PC-9 (cell line): ENCODE measurements at regions not wholly inside any gene's neighbourhood (a gene's known extent, or its start where the extent isn't known, plus 50 kb on each side); places are given as distances from the start of the nearest gene placed in this dataset.

Experiments used
- BruUV-seq: library from RNA; stranded (reverse); fragments of 400-500 nt; replicated peaks from 2 replicates; lab custom pipeline; 2021; lab: Mats Ljungman, UMichigan
- CTCF ChIA-PET: fragments of 300-600 bp; sonication (Branson Sonifier 250); formaldehyde crosslinking; loops from one replicate; lab custom pipeline; 2022; ENCODE audit warnings: antibody characterized with exemption; lab: Charles Lee
- POLR2A ChIA-PET: fragments of 300-600 bp; sonication (Branson Sonifier 250); formaldehyde crosslinking; loops from one replicate; lab custom pipeline; 2022; ENCODE audit warnings: antibody characterized with exemption; ENCODE audit not compliant: unreplicated experiment; lab: Charles Lee
- DNase-seq, 2 experiments: peaks; one replicate each; pipeline versions ENCODE4 v3.0.0 to v3.0.0-alpha.2; 2015 to 2022; ENCODE audit warnings: mixed read lengths in 1 of 2
- H2AFZ ChIP-seq: fragments of 200-600 bp; sonication (generic); 2 replicates; pipeline ENCODE4 v1.8.1; 2017; ENCODE audit warnings: antibody characterized with exemption
- H3F3A ChIP-seq: fragments of 200-600 bp; sonication (generic); 2 replicates; pipeline ENCODE4 v1.8.1; 2017; ENCODE audit warnings: antibody characterized with exemption, mild to moderate bottlenecking, low read depth; ENCODE audit not compliant: insufficient read depth
- H3K27ac ChIP-seq: fragments of 200-600 bp; sonication (generic); 2 replicates; pipeline ENCODE4 v1.6.1; 2016; ENCODE audit warnings: mixed run types
- H3K27me3 ChIP-seq: fragments of 200-600 bp; sonication (generic); 2 replicates; pipeline ENCODE4 v1.6.1; 2016; ENCODE audit warnings: low read depth, mixed run types; ENCODE audit not compliant: insufficient read depth
- H3K36me3 ChIP-seq: fragments of 200-600 bp; sonication (generic); 2 replicates; pipeline ENCODE4 v1.6.1; 2016; ENCODE audit warnings: low read depth, mixed run types
- H3K4me1 ChIP-seq: fragments of 200-600 bp; sonication (generic); replicated peaks from 2 replicates; pipeline ENCODE4 v1.6.1; 2016; ENCODE audit warnings: mixed run types; ENCODE audit not compliant: insufficient read depth
- H3K4me2 ChIP-seq: fragments of 200-600 bp; sonication (generic); 2 replicates; pipeline ENCODE4 v1.6.1; 2017; ENCODE audit warnings: mixed run types
- H3K4me3 ChIP-seq: fragments of 200-600 bp; sonication (generic); 2 replicates; pipeline ENCODE4 v1.6.1; 2016; ENCODE audit warnings: mixed run types
- H3K79me2 ChIP-seq: fragments of 200-600 bp; sonication (generic); 2 replicates; pipeline ENCODE4 v1.6.1; 2017; ENCODE audit warnings: low read depth, mixed run types
- H3K9me2 ChIP-seq: fragments of 200-600 bp; sonication (generic); 2 replicates; pipeline ENCODE4 v1.8.1; 2017; ENCODE audit warnings: mild to moderate bottlenecking; ENCODE audit not compliant: insufficient read depth
- H3K9me3 ChIP-seq: fragments of 200-600 bp; sonication (generic); 2 replicates; pipeline ENCODE4 v1.8.1; 2016; ENCODE audit warnings: low read depth; ENCODE audit not compliant: insufficient read depth
- H4K20me1 ChIP-seq: fragments of 200-600 bp; sonication (generic); 2 replicates; pipeline ENCODE4 v1.8.1; 2017; ENCODE audit not compliant: insufficient read depth
- EZH2 ChIP-seq: fragments of 200-600 bp; sonication (generic); IDR thresholded peaks from 2 replicates; pipeline ENCODE4 v1.8.0; 2017; ENCODE audit warnings: antibody characterized with exemption, low read depth
- intact Hi-C: fragments of 100-400 bp; cut with micrococcal nuclease; formaldehyde crosslinking; loops from one replicate; pipeline ENCODE4 v1.10.0; 2022; ENCODE audit not compliant: unreplicated experiment
- TF ChIP-seq, protein P1 (sequence below): fragments of 200-600 bp; sonication (generic); conservative IDR thresholded peaks from 2 replicates; pipeline ENCODE4 v1.6.1; 2017; ENCODE audit warnings: mixed run types, antibody characterized with exemption, mild to moderate bottlenecking, moderate library complexity

DNA sequence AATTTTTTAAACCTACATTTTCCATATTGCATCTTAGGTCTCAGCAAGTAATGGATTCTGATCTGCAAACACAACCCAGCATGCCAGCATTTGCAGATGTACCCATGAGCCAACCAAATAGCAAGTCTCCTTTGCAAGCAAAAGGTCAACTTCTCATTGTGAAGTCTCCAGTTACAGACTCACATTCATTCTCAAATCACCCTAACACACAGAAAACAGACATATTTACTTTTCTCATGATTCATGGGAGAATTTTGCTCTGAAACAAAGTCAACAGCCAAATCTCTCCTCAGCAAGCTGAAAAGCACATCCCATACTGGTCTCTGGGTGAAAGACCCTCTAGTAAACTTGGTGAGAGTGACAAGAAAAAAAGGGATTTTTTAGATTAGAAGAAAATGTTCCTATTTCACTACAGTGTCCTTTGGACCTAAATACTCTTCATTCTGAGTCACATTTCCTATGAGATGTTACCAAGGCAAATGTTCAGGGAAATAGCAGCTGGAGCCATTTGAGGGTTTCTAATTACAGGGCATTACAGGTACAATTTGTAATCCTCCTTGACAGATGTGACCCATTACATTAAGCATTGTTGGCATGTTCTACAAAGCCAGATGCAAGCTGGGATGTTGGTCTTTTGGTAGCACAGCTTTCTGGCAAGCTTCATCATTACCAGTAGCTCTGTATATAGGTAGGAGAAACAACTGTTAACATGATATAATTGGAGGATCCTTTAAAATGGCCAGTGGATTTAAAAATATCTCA, 383.3 kb downstream of the SMARCA1 start:
- Histone ChIP-seq H4K20me1 (no peaks in the 10 kb centered on the region), H3K9me3 (no peaks in the 10 kb centered on the region), H3K4me1 (no peaks in the 10 kb centered on the region), H2AFZ (no peak overlapping the region), H3F3A (no peaks in the 10 kb centered on the region), H3K4me2 (no peak overlapping the region), H3K9me2 (no peaks in the 10 kb centered on the region), H3K4me3 (no peak overlapping the region), H3K36me3 (no peaks in the 10 kb centered on the region), H3K27ac (no peak overlapping the region), H3K79me2 (no peaks in the 10 kb centered on the region), H3K27me3 (no peaks in the 10 kb centered on the region)
- DNase-seq = no peak
- ChIA-PET CTCF (no interaction called here), POLR2A (no interaction called here)
- TF ChIP-seq, protein P1, sequence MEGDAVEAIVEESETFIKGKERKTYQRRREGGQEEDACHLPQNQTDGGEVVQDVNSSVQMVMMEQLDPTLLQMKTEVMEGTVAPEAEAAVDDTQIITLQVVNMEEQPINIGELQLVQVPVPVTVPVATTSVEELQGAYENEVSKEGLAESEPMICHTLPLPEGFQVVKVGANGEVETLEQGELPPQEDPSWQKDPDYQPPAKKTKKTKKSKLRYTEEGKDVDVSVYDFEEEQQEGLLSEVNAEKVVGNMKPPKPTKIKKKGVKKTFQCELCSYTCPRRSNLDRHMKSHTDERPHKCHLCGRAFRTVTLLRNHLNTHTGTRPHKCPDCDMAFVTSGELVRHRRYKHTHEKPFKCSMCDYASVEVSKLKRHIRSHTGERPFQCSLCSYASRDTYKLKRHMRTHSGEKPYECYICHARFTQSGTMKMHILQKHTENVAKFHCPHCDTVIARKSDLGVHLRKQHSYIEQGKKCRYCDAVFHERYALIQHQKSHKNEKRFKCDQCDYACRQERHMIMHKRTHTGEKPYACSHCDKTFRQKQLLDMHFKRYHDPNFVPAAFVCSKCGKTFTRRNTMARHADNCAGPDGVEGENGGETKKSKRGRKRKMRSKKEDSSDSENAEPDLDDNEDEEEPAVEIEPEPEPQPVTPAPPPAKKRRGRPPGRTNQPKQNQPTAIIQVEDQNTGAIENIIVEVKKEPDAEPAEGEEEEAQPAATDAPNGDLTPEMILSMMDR = no peak
- TF ChIP-seq EZH2 = no peak
- no TSS peak for BruUV-seq
- intact Hi-C loops = no loop called here

DNA sequence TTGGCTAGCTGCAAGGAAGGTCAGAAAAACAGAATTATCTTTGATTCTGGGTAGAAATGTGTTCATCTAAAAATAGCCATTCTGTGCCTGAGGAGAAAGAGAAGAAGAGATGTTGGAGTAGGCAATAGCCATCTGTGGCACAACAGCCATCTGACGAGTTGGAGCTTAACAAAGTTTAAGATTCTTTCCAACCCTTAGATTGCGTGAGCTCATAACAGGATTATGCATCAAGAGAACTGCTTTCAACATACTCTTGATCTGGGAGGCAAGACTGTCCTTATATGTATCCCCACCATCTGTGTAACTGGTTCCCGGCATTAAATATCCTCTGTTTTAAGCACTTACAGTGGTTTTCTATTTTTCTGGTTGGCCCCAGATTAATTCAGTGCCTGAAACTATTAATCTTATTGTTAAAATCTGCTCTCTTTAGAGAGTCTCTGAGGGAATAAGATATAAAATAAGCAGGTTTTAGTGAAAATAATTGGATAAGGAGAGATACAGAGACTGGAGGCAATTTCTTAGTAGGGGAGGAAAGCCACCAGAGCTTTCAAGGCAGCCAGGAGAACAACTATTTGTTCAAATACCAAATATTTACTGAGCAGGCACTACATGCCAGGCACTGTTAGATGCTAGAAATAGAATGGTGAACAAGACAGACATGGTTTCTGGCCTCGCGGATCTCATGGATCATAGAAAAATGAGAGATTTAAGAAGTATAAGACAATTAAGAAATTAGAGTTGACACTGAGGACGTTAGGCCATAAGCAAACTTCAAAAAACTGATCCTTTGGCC, 398.0 kb downstream of the SMARCA1 start:
- H3K27ac ChIP-seq = no peak overlapping the region

DNA sequence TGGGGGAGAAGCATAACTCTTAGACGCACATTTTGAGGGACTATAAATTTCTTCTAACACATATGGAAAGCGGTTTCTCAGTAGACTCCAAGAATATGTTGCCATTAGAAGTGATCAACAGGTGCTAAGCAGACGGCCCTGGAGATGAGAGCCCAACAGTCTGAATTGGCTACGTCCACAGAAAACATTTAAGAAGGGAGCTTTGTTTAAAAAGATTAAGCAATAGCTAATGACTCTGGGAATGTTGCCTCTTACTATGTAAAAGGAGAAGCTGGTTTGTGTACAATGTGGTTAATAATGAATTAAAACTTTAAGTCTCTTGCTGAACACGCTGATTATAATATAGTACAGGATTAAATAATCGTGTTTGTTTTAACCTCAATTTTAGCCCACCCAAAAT, 399.5 kb downstream of the SMARCA1 start:
- intact Hi-C loops = no loop called here
- H2AFZ ChIP-seq = no peak overlapping the region
- TF ChIP-seq, protein P1 = no peak
- TF ChIP-seq EZH2 = no peak
- H3K27ac ChIP-seq = no peak overlapping the region
- H3K9me3 ChIP-seq = no peaks in the 10 kb centered on the region
- no peaks in the 10 kb centered on the region for H3K36me3 ChIP-seq
- H3K4me1 ChIP-seq = no peaks in the 10 kb centered on the region
- H4K20me1 ChIP-seq = no peaks in the 10 kb centered on the region
- ChIA-PET POLR2A (no interaction called here), CTCF (no interaction called here)
- H3K4me2 ChIP-seq = no peak overlapping the region
- no peak for DNase-seq
- H3F3A ChIP-seq = no peaks in the 10 kb centered on the region
- no peaks in the 10 kb centered on the region for H3K9me2 ChIP-seq
- H3K4me3 ChIP-seq = no peak overlapping the region
- no TSS peak for BruUV-seq
- H3K79me2 ChIP-seq = no peaks in the 10 kb centered on the region
- H3K27me3 ChIP-seq = peaks cover 12% of the 10 kb centered on the region; the same call in 1 of the 2 replicates

More for the DNA sequence above, 398.0 kb downstream of the SMARCA1 start:
- Histone ChIP-seq H3F3A (no peaks in the 10 kb centered on the region), H3K4me1 (no peaks in the 10 kb centered on the region), H2AFZ (no peak overlapping the region), H3K36me3 (no peaks in the 10 kb centered on the region), H3K9me2 (no peaks in the 10 kb centered on the region), H3K4me3 (no peak overlapping the region), H3K27me3 (peaks cover 12% of the 10 kb centered on the region; the same call in 1 of the 2 replicates), H3K9me3 (no peaks in the 10 kb centered on the region), H3K79me2 (no peaks in the 10 kb centered on the region), H3K4me2 (no peak overlapping the region), H4K20me1 (no peaks in the 10 kb centered on the region)
- TF ChIP-seq, protein P1 = no peak
- TF ChIP-seq EZH2 = no peak
- no peak for DNase-seq
- intact Hi-C loops = no loop called here
- CTCF ChIA-PET = no interaction called here
- no TSS peak for BruUV-seq
- POLR2A ChIA-PET = no interaction called here
